ENCODE measurements at regions not wholly inside any gene's neighbourhood (a gene's known extent, or its start where the extent isn't known, plus 50 kb on each side); places are given as distances from the start of the nearest gene placed in this dataset.

GRCh38 chr6:166739976-166740318 lies 112.9 kb upstream of the RPS6KA2 start:
- no peak for TF ChIP-seq POLR2A (IDR thresholded peaks at IDR 0.05; ENCODE audit: low read depth, low read length)
- TF ChIP-seq POLR2AphosphoS5 (IDR thresholded peaks at IDR 0.05; ENCODE audit: low read depth, low read length) = no peak
- TF ChIP-seq TAF1 (IDR thresholded peaks at IDR 0.05; ENCODE audit: borderline replicate concordance, low read depth, low read length) = no peak

All from GM12892 (cell line).